Stimulated activated effector memory CD8-positive, alpha-beta T cell treated with anti-CD3 and anti-CD28 coated beads, Interleukin-12 subunit alpha, Interleukin-12 subunit beta, amount 100 ng/mL, for 72 hours (primary cell): ENCODE measurements at regions not wholly inside any gene's neighbourhood (a gene's known extent, or its start where the extent isn't known, plus 50 kb on each side); places are given as distances from the start of the nearest gene placed in this dataset.
"Not testable (repeated sequence)": the region's sequence is repeated elsewhere in the genome, so short reads cannot be mapped to it uniquely, and the experiment has no call there.

ENCODE experiments used
- ATAC-seq: fragments of 150-1000 bp; cut with Tn5 transposase; 2 replicates; pipeline ENCODE4 v1.10.0; 2021
- DNase-seq, 2 donors: peaks; one replicate each; pipeline ENCODE4 v3.0.0; 2021 to 2022; ENCODE audit warnings: low spot score in 2 of 2
- H3K27ac Mint-ChIP-seq: one replicate; pipeline ENCODE4 v1.8.0; 2022; ENCODE audit warnings: mild to moderate bottlenecking, mixed read lengths
- H3K36me3 Mint-ChIP-seq: one replicate; pipeline ENCODE4 v1.8.0; 2022; ENCODE audit warnings: mild to moderate bottlenecking, mixed read lengths
- H3K4me1 Mint-ChIP-seq: one replicate; pipeline ENCODE4 v1.8.0; 2022; ENCODE audit warnings: mixed read lengths
- H3K4me3 Mint-ChIP-seq: one replicate; pipeline ENCODE4 v1.8.0; 2022; ENCODE audit warnings: mild to moderate bottlenecking, mixed read lengths
- H3K9me3 Mint-ChIP-seq: one replicate; pipeline ENCODE4 v1.8.0; 2022; ENCODE audit warnings: mixed read lengths

- Mint-ChIP-seq H3K9me3 (peaks cover 9% of the 10 kb centered on the region), H3K27ac (no peak overlapping the region), H3K4me3 (no peak overlapping the region), H3K4me1 (no peaks in the 10 kb centered on the region), H3K36me3 (no peaks in the 10 kb centered on the region)
- ATAC-seq (no peak), DNase-seq (no peak)
These were observed 1969.1 kb downstream of the MRPL39 start for GRCh38 chr21:23638131-23638695.

DNA sequence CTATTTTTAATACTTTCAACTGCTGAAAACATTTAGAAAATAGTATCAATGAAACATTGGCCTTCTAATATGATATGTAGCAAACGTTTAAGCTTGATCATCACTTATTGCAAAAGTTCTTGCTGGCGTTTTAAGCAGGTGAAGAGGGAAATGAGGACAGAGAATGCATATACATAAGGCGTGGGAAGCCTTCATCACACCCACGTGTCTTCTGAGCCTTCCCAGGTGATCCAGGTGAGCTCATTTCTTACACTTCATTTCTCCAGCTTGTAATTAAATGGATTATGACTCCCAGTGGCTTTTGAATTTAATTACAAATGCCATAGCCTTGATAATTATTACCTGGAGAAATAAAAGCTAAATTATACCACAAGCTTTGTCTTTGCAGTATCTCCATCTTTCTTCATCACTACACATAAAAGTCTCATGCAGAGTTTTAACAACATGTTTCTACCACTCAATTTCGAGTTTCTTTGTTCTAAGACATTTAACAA, 1973.8 kb downstream of the MRPL39 start:
- Mint-ChIP-seq H3K4me1 (no peaks in the 10 kb centered on the region), H3K36me3 (no peaks in the 10 kb centered on the region), H3K9me3 (peaks cover 11% of the 10 kb centered on the region), H3K27ac (no peak overlapping the region), H3K4me3 (no peak overlapping the region)
- ATAC-seq (no peak), DNase-seq (no peak)

- no peak overlapping the region for H3K4me3 Mint-ChIP-seq
- H3K9me3 Mint-ChIP-seq = peaks cover 4% of the 10 kb centered on the region
- DNase-seq (no peak), ATAC-seq (no peak)
- H3K4me1 Mint-ChIP-seq = no peaks in the 10 kb centered on the region
- no peaks in the 10 kb centered on the region for H3K36me3 Mint-ChIP-seq
- no peak overlapping the region for H3K27ac Mint-ChIP-seq
These were observed 1983.0 kb downstream of the MRPL39 start for GRCh38 chr21:23624281-23624680.

- Mint-ChIP-seq H3K4me1 (no peaks in the 10 kb centered on the region), H3K36me3 (no peaks in the 10 kb centered on the region), H3K4me3 (no peak overlapping the region), H3K27ac (no peak overlapping the region), H3K9me3 (peaks cover 15% of the 10 kb centered on the region)
- no peak for DNase-seq
- ATAC-seq = no peak
These were observed 1994.3 kb downstream of the MRPL39 start for GRCh38 chr21:23613014-23613413.

- Mint-ChIP-seq H3K36me3 (no peaks in the 10 kb centered on the region), H3K4me3 (no peak overlapping the region)
- DNase-seq = no peak
These were observed 1995.1 kb downstream of the MRPL39 start for GRCh38 chr21:23612210-23612609.

GRCh38 chr21:23607782-23608431, 1999.4 kb downstream of the MRPL39 start:
- DNase-seq (no peak), ATAC-seq (no peak)
- H3K4me1 Mint-ChIP-seq = no peaks in the 10 kb centered on the region
- no peak overlapping the region for H3K27ac Mint-ChIP-seq
- no peaks in the 10 kb centered on the region for H3K36me3 Mint-ChIP-seq
- H3K4me3 Mint-ChIP-seq = no peak overlapping the region
- peaks cover 20% of the 10 kb centered on the region for H3K9me3 Mint-ChIP-seq

More at GRCh38 chr21:23612210-23612609, 1995.1 kb downstream of the MRPL39 start:
- peaks cover 15% of the 10 kb centered on the region for H3K9me3 Mint-ChIP-seq
- no peak for ATAC-seq
- H3K27ac Mint-ChIP-seq = no peak overlapping the region
- H3K4me1 Mint-ChIP-seq = no peaks in the 10 kb centered on the region

DNA sequence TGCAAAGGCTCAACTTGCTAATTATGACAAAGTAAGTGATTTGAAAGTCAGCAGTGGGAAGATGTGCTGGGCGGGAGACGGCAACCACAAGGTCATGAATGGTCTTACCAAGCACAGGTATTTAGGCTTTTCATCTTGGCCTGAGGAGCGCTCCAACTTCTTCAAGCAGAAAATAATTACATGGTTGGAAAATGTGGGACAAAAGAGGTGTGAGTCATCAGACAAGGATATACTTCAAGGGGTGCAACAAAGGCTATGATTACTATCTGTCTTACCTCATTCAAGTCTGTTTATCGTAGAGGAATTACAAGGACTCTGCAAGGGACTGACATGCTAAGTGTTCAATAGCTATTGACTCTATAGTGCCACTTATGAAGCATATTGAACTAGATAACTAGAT, 2005.7 kb downstream of the MRPL39 start:
- ATAC-seq (no peak), DNase-seq (no peak)
- H3K9me3 Mint-ChIP-seq = peaks cover 13% of the 10 kb centered on the region
- no peak overlapping the region for H3K27ac Mint-ChIP-seq
- H3K36me3 Mint-ChIP-seq = no peaks in the 10 kb centered on the region
- H3K4me1 Mint-ChIP-seq = no peaks in the 10 kb centered on the region
- no peak overlapping the region for H3K4me3 Mint-ChIP-seq

- H3K27ac Mint-ChIP-seq = no peak overlapping the region
- H3K9me3 Mint-ChIP-seq = peaks cover 18% of the 10 kb centered on the region
- ATAC-seq (no peak), DNase-seq (no peak)
- no peaks in the 10 kb centered on the region for H3K36me3 Mint-ChIP-seq
- H3K4me1 Mint-ChIP-seq = no peaks in the 10 kb centered on the region
- H3K4me3 Mint-ChIP-seq = no peak overlapping the region
These were observed 2013.7 kb downstream of the MRPL39 start for GRCh38 chr21:23593582-23593981.

DNA sequence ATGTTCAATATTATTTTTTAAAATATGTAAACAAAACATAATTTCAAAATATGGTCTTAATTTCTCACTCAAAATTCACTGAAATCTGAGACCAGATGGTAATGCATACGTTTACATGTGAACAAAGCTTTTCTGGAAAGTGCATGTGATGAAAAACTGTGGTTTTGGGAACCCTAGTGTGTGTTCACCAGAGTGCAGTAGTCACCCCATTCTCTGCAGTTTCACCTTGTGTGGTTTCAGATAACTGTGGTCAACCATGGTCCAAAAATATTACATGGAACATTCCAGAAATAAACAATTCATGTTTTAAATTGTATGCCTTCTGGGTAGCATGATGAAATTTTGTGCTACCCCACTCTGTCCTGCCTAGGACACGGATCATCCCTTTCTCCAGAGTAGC, 2021.9 kb downstream of the MRPL39 start:
- DNase-seq (no peak), ATAC-seq (no peak)
- peaks cover 3% of the 10 kb centered on the region for H3K9me3 Mint-ChIP-seq

GRCh38 chr21:23579573-23579972, 2027.7 kb downstream of the MRPL39 start:
- no peak overlapping the region for H3K4me3 Mint-ChIP-seq
- ATAC-seq = no peak
- no peak overlapping the region for H3K27ac Mint-ChIP-seq
- H3K9me3 Mint-ChIP-seq = peaks cover 10% of the 10 kb centered on the region
- H3K4me1 Mint-ChIP-seq = no peaks in the 10 kb centered on the region
- no peaks in the 10 kb centered on the region for H3K36me3 Mint-ChIP-seq
- no peak for DNase-seq

More for the DNA sequence above, 2021.9 kb downstream of the MRPL39 start:
- H3K4me3 Mint-ChIP-seq = no peak overlapping the region
- no peak overlapping the region for H3K27ac Mint-ChIP-seq
- no peaks in the 10 kb centered on the region for H3K4me1 Mint-ChIP-seq
- H3K36me3 Mint-ChIP-seq = no peaks in the 10 kb centered on the region

- peaks cover 10% of the 10 kb centered on the region for H3K9me3 Mint-ChIP-seq
- H3K36me3 Mint-ChIP-seq = no peaks in the 10 kb centered on the region
- DNase-seq (no peak), ATAC-seq (no peak)
- H3K4me1 Mint-ChIP-seq = no peaks in the 10 kb centered on the region
- H3K27ac Mint-ChIP-seq = no peak overlapping the region
- H3K4me3 Mint-ChIP-seq = no peak overlapping the region
These were observed 2029.3 kb downstream of the MRPL39 start for GRCh38 chr21:23578027-23578426.

- DNase-seq (no peak), ATAC-seq (no peak)
- Mint-ChIP-seq H3K4me1 (no peaks in the 10 kb centered on the region), H3K9me3 (peaks cover 8% of the 10 kb centered on the region), H3K4me3 (no peak overlapping the region), H3K27ac (no peak overlapping the region), H3K36me3 (no peaks in the 10 kb centered on the region)
These were observed 2032.3 kb downstream of the MRPL39 start for GRCh38 chr21:23574932-23575331.

DNA sequence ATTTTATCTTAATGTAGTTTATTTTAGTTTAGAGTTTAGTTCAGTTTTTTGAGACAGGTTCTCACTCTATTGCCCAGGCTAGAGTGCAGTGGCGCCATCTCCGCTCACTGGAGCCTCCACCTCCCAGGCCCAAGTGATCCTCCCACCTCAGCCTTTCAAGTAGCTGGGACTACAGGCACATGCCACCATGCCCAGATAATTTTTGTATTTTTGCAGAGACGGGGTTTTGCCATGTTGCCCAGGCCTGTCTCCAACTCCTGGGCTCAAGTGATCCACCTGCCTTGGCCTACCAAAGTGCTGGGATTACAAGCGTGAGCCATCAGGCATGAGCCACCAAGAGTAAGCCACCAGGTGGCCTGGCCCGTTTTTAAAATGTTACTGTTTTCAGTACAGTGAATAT, 2058.4 kb downstream of the MRPL39 start:
- not testable (repeated sequence) for H3K27ac Mint-ChIP-seq, H3K4me3 Mint-ChIP-seq

DNA sequence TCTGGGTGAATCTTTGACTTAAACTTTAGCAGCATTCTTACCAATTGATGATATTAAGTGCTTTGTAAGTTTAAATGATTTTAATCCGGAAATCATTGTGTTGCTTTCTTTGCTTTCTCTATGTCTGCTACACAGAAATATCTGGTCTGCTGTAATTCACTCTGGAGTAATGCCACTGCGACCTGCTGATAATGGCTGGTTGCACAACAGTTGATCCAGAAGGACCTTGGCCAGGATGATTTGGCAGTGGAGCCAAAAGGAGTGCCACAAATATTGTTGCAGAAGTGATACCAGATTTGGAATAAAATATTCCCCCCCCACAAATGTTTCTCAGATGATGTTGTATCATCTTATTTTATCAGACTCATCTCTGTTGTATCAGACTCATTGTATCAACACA, 2063.9 kb downstream of the MRPL39 start:
- DNase-seq = no peak
- H3K27ac Mint-ChIP-seq = no peak overlapping the region
- H3K4me1 Mint-ChIP-seq = no peaks in the 10 kb centered on the region
- no peak for ATAC-seq
- no peak overlapping the region for H3K4me3 Mint-ChIP-seq
- H3K36me3 Mint-ChIP-seq = no peaks in the 10 kb centered on the region
- peaks cover 10% of the 10 kb centered on the region for H3K9me3 Mint-ChIP-seq

More for the DNA sequence above, 2058.4 kb downstream of the MRPL39 start:
- not testable (repeated sequence) for H3K36me3 Mint-ChIP-seq, DNase-seq, H3K4me1 Mint-ChIP-seq, ATAC-seq
- H3K9me3 Mint-ChIP-seq = peaks cover 15% of the 10 kb centered on the region

GRCh38 chr21:23542097-23542496, 2065.2 kb downstream of the MRPL39 start:
- no peak overlapping the region for H3K27ac Mint-ChIP-seq
- no peak for ATAC-seq
- H3K9me3 Mint-ChIP-seq = peaks cover 10% of the 10 kb centered on the region
- no peaks in the 10 kb centered on the region for H3K4me1 Mint-ChIP-seq
- no peaks in the 10 kb centered on the region for H3K36me3 Mint-ChIP-seq
- no peak overlapping the region for H3K4me3 Mint-ChIP-seq
- no peak for DNase-seq

- Mint-ChIP-seq H3K4me3 (no peak overlapping the region), H3K9me3 (peaks cover 10% of the 10 kb centered on the region), H3K36me3 (no peaks in the 10 kb centered on the region), H3K4me1 (no peaks in the 10 kb centered on the region), H3K27ac (no peak overlapping the region)
- DNase-seq = no peak
- no peak for ATAC-seq
These were observed 2065.7 kb downstream of the MRPL39 start for GRCh38 chr21:23541571-23541970.
